CD4-positive, alpha-beta T cell treated with Interferon alpha-2 for 1 hour (primary cell): ENCODE measurements at regions not wholly inside any gene's neighbourhood (a gene's known extent, or its start where the extent isn't known, plus 50 kb on each side); places are given as distances from the start of the nearest gene placed in this dataset.

ENCODE experiments used
- DNase-seq, 2 donors: peaks; one replicate each; pipeline ENCODE4 v3.0.0-alpha.2; 2020 to 2022

DNA sequence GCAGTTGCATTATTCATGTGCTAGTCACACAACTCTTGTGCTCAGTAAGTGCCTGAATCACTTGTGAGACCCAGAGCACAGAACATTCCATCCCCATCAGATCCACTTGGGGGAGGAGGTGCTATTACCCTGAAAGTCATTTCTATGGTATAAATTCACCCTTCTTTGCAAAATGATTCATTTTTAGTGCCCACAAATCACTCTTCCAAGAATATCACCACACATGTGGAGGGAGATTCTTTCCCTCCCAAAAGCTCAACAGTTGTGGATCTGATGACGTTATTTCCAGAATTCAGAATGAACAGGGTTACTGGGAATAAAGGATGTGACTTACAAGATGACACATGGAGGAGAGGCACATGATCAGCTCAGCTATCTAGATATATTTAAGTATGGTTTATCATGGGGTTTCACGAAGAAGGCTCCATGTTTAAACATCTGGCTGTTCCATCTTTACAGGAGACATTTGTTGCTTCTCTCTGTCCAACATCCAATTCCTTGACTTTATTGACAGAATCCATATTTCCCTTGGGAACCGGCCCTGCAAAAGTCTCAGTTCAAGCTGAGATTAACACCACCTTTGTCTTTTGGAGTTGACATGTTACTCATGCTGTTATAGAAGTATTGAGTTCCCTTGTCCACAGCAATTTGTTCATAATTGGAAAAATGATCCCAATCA is 214.2 kb upstream of the PROK2 start:
- no peak for DNase-seq

DNA sequence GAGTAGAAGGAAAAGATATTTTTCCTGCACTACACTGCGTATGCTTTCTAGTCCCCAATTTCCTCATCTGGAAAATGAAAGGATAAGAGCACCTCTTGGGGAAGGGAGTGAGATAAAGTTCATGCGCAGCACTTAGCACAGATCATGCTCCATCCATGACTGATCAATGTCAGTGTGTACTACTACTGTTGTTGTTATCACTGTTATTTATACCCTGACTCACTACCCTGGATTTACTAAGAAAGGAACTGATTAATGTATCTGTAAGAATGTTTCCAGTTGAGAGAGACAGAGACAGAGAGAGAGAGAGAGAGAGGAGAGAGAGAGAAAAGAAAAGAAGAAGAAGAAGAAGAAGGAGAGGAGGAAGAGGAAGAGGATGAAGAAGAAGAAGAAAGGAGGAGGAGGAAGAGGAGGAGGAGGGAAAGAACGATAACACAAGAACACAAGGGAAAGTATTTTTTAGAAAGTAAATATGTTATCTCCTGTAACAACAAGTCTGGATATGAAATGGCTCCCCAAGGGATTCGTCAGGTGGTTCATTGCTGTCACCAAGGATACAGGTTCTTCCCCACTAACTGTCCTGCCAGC is 212.2 kb upstream of the PROK2 start:
- no peak for DNase-seq

DNA sequence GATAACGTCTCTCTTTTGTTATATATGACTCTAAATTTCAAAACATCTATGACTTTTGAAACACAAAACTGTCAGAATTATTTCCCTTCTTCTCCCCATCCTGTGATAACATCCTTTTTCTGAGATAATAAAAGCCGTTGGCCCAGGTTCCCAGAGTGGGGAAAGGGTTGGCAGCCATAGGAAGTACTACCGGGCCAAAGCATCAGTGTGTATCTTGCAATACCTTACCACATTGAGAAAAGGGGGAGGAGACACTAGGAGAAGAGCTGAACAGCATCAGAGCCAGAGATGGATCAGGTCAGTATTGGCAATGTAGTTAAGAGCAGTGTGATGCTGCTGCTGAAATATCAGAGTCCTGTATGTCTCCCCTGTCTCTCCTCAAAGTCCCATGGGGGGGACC is 210.0 kb upstream of the PROK2 start:
- DNase-seq, result no peak

DNA sequence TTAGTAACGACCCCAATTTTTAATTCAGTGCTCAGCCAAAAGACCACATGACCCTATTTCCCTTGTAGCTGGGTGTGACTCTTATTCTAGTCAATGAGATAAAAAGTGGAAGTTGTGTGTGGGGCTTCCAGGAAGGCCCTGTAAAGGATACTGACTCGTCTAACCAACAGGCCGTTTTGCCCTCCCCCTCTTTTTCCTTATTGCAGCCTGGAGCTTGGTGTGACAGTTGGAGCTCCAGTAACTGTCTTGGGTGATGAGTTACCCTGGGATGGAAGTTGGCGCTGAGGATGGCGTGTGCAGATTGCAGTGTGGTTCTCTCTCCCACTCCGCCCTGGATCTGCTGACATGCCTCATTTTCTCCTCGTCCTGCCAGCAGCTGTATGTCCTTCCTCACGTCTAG is 209.3 kb upstream of the PROK2 start:
- peak in 1 of 2 donors; percentile 46 for DNase-seq

DNA sequence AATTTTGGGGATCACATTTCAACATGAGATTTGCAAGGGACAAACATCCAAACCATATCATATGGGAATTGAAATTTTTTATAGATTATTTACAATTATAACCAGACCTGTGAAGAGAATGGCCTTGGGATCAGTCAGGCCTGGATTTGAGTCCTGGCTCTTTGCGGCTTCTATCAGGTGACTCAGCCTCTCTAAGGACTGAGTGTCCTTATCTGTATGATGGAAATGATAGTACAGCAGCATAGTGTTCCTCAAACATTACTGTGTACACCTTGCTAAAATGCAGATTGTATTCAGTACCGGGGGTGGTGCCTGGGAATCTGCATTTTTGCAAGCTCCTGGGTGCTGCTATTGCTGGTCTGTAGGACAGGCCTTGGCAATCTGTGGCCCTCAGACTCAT is 206.7 kb upstream of the PROK2 start:
- DNase-seq, result no peak

DNA sequence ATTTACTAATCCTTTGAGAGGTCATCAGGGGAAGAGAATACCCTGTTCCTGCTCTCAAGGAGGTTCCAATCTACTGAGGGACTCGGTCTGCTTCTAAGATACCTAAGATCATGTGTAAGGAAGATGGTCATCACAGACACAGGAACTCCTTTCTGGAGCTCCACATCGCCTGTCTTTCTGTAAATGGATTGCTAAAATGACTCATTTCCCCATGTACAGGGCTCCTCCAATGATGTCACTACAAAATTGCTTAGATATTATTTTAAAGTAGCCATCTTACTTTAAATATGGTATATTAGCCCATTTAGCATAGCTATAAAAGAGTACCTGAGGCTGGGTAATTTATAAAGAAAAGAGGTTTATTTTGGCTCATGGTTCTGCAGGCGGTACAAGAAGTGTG is 206.1 kb upstream of the PROK2 start:
- DNase-seq, result no peak

DNA sequence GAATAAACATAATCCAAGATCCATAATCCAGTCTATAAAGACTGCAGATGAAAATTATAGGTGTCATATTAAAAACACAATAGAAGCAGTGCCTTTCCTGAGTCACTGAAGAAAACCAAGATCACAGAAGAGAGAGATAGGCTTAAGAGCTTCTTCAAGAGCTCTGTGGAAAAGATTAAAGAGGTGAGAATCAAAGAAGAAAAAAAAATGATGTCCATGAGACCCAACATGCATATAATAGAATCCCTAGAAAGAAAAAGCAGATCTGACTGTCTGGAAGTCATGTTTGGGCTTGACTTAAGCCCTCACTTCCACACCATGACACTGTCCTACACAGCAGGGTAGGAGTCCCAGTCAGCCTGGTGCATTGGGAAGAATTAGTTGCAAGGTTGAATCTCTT is 205.6 kb upstream of the PROK2 start:
- DNase-seq, result no peak

DNA sequence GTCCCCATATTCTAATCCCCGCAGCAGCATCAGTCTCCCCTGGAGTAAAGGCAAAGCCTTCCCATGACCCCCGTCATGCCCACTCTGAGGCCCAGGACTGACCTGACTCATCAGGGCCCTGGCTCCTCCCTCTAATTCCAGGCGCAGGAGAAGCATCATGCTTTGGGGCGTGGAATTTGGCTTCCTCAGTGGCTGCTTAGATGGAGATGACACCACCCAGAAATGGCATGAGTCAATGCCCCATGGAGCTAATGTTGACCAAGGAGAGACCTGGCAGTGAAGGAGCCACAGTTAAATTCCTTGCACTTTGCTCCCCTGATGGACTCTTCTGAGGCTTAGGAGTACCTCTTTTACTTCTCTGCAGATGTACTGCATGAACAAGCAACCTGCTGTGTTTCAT is 204.2 kb upstream of the PROK2 start:
- DNase-seq, result no peak

DNA sequence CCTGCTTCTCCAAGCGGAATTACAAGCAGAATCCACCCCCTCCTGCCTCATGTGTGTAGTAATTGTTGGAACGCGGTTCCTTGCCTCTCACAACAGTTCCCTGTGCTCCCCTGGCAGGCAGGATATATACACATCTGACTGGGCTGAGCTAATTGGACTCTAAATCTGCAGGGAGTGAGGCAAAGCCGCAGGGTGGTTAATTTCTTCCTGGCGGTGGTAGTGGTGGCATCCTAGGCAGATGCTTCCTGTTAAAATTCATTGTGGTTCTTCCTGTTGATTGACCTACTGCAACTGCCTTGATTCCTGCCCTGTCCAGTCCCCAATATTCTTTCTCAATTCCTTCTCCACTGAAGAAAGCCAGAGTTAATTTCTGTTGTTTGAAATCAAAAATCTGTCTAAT is 202.9 kb upstream of the PROK2 start:
- DNase-seq, result no peak

DNA sequence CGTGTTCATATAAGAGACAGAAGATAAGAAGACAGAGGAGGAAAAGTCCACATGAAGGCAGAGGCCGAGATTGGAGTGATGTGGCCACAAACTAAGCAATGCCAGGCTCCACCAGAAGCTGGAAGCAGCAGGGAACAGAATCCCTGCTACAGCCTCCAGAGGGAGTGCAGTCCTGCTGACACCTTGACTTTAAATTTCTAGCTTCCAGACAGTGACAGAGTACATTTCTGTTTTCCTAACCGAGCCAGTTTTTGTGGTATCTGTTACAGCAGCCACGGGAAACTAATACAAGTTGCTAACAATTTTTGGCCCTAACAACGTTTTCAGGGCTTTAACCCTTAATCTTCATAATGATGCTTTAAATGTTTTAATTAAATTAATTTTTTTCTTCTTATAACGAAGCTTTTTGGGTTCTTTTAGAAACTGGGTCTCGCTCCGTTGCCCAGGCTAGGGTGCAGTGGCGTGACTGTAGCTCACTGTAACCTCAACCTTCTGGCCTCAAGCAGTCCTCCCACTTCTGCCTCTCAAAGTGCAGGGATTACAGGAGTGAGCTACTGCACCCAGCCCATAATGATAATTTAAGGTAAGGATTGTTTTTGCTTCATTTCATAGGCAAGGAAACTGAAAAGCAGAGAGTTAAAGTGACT is 202.3 kb upstream of the PROK2 start:
- no peak for DNase-seq

DNA sequence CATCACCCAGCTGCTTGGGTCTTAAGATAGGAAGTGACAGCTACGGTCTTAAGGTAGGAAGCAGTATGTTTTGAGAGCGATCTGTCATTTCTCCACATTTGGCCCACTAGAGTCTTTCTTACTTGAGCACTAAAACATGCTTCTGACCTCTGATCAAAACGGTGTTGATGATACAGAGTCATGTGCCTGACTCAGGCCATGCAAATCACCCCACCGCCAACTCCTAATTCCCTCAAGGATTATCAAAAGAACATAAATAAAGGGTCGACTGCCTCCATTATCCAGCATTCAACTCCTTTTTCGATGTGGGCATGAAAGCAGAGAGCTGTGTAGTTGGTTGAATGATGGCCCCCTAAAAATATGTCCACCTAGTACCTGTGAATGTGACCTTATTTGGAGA is 201.7 kb upstream of the PROK2 start:
- no peak for DNase-seq

DNA sequence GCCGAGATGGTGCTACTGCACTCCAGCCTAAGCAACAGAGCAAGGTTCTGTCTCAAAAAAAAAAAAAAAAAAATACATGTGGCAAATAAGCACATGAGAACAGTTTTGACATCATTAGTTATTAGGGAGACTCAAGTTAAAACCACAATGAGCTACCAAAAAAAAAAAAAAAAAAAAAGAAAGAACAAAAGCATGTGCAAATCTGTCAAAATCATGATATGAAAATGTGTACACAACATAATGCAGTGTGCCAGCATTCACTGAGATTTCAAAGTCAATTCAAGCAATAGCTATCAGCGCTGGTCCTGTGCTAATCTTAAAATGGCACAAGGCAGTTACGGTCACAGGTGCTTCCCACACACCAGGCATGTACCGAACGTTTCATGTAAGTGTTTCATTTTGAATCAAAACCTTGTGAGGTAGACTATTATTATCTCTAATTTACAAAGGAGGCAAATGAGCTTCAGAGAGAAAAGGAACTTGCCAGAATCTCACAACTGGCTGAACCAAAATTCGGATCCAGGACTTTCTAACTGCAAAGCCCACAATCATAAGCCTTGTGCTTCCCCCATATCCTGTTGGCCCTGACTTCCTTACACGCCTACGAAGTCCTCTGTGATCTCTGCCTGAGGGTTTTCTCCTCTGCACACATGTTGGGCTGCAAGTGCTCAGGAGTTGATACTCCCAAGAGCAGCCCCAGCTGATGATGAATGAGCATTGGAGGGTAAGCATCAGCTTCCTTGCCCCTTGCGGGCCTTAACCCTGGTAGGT is 200.1 kb upstream of the PROK2 start:
- no peak for DNase-seq

DNA sequence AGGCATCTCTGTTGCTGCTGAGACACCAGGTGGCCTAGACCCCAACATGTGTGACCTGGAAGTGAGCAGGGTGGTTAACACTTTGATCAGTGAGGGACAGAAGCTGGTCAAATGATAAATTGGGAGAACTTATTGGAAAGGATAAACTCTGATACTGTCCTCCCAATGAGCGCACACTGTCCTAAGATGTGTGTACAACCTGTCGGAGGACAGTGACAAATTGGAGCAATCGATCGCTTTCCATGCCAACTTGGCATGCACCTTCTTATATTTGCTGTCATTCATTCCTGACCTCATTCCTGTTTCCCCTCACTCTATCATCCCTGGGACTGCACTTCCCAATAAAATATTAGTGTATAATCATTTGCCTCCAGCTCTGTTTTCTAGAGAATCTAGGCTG is 198.7 kb upstream of the PROK2 start:
- no peak for DNase-seq

DNA sequence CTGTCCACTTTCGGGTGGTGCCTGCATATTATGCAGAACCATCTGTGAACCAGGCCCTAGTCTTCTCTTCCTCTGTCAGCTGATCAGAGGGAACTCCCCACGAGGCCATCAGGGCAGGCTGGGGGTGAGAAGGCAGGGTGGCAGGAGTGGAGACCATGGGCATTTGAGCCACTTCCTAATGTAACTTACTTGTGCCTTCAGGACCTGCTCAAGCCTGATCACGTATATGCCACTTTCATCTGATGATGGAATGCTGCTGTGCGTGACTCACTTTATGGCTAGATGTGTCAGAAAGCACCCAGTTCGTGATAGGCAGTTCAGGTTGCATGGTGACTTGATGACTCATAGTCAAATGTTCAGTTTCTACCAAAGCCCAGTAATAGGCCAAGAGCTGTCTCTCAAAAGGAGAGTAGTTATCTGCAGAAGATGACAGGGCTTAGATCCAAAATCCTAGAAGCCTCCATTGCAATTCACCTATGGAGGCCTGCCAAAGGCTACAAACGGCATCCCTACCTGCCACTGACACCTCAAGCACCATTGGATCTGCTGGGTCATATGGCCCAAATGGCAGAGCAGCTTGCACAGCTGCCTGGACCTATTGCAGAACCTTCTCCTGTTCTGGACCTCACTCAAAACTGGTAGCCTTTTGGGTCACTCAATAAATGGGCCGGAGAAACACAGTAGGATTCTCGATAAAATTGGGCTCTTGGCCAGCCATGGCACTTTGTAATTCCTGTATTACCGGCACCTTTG is 197.7 kb upstream of the PROK2 start:
- DNase-seq, result peak; percentile 3 to 66

DNA sequence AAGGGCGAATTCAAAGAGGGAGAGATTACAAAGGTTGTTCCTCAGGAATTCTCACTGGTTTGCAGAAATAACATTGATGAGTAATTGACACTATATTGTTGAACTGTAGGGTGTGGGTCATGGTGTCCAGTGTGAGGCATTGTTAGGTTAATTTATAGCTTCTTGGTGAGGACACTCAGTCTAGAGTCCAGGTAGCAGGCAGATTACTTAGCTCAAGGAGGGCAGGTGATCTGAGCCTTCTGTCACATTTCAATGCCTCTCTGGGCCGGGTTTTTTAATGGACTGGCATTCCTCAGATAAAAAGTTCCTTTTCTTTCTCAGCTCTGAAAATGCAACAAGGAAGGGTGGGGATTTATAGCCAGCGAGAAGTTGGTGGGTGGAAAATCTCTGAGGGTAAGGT is 194.2 kb upstream of the PROK2 start:
- no peak for DNase-seq

DNA sequence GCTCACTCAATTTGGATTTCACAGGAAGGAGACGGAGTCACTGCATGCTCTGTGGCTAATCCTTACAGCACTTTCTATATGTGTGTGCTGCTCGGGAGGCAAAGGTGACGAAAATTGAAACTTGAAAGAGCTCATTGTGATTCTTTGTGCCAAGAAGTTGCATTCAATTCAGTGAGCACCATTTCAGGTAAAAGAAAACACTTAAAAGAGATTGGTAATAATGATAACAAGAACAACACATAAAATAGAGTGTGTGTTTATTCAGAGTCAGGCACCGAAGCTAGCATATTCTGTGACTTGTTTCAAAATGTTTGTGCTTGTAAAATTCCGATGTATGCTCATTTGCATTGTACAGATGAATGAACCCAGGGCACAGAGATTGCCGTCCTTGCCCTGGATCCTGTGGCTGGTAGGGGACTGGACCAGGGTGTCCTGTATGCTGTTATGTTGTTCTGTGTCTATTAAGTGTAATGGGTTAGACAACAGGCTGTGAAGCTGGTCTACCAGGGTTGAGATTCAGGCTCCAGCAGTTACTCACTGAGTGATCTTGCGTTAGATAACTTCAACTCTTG is 193.3 kb upstream of the PROK2 start:
- DNase-seq, result no peak

DNA sequence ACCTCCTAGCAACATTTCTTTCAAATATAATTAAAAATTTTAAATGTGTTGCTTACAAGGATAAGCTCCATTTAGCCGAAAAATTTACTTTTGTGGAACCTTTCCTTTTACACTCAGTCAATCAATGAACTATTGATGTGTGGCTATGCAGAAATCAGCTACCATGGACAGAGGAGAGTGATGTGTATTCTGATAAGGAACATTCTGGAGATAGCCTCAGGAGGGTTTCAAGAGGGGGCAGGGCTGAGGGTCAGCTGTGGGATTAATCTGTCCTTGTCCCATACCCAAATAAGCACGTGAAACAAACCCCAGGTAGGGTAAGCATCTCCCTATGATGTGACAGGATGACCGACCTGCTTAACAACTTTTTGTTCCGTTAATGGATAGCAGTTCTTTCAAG is 192.6 kb upstream of the PROK2 start:
- DNase-seq, result no peak

DNA sequence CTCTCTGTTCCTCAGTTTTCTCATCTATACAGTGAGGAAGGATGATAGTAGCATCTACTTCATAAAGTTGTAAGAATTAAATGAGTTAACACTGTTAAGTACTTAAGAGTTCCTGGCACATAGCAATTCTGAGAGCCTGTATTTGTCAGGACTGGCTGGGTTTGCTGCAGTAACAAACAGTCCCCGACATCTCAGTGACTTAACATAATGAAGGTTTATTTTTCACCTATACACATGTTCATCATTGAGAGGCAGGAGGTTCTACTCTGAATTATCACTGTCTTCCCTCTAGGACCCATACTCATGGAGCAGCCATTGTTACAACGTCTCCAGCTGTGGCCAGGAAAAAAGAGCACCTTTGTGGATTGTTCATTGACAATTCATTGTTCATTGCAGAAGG is 190.6 kb upstream of the PROK2 start:
- no peak for DNase-seq

DNA sequence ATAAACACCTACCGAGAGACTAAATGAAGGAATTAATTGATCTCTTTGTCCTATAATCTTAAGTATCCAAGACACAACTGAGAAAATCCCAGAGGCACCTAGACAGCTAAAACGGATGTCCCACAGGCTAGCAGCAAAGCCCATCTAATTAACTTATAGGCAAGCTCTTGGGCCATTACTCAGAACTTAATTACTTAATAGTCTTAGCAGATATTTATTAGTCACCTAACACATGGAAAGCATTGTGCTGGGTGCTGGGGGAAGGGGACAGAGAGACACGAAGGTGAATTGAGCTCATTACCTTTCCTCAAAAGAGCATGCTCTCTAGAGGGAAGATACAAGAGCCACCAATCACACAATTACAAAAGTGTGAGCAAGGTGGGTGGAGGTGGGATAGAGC is 189.8 kb upstream of the PROK2 start:
- no peak for DNase-seq

DNA sequence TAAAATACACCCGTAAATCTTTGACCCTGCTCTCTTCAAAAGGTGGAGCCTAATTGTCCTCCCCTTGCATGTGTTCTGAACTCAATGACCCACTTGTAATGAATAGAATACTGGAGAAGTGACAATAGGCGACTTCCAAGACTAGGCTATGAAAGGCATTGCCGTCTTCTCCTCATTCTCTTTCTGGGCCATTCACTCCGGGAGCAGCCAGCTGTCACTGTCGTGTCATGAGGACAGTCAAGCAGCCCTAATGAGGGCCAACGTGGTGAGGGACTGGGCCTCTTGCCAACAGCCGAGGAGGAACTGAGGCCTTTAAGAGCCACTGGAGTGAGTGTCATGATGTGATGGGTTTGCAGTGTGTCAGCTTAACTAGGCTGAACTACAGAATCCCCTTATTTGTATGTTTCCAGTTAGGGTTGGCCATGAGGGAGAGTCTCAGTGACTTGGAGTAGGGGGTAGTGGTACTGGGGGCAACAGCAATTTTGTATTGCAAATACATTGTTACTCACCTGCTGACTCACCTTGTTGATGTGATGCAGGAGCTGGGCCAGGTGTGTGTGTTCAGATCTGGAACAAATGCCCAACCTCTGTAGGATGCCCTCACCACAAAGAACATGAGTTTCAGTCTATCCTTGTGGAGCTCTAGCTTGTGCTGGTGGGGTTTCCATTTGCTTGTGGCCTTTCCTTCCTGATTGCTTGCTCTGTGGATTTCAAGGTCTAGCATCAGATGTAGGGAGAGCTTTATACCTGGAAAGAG is 188.5 kb upstream of the PROK2 start:
- peak in 1 of 2 donors; percentile 14 for DNase-seq

DNA sequence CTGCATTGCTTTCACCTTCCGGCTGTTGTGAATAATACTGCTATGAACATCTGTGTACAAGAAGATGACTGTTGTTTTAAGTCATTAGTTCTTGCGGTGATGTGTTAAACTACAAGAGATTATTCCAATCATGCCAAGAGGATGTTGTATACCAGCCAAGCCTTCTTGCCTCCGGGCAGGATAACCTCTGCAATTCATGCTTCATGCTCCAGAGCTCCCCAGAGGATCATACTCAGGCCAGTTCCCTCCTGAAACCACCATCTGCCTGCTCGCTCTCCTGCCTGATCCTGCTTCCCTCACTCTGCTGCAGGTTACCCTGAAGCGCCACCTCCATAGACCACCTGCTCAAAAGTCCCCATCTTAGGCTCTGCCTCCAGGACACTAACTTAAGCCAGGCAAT is 187.1 kb upstream of the PROK2 start:
- no peak for DNase-seq

DNA sequence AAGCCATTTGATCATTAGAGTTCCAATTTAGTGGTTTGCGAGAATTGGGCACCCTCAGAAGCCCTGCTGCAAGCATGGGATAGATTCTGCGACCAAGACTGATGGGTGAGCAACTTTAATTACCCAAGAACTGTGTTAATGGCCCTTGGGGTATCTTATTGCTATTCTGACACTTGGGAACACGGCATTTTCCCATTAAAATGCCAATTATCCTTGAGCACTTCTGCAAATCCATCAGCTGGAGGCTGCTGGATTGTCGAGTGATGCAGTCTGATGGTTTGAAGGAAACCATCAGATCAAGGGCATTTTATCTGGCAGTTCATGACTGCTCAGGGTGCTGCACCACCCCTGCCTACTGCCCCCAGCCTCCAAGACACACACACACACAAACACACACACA is 183.6 kb upstream of the PROK2 start:
- DNase-seq, result no peak
